ENCODE measurements at regions not wholly inside any gene's neighbourhood (a gene's known extent, or its start where the extent isn't known, plus 50 kb on each side); places are given as distances from the start of the nearest gene placed in this dataset.

DNA sequence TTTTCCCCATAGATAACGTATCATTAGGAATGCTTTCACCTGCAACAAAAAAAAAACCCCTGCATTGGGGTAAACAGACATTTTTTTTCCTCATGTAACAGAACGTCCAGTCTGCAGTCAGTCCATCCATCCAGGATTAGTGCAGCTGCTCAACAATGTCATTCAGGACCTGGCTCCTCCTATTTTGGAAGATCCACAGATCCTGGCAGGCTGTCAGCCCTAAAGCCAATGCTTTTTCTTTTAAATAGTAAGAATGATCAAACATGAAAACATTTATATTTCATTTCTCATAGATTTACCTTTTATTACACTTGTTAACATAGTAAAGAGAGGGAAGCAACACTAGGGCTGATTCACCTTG lies 116.5 kb upstream of the CCDC28A start:
- TF ChIP-seq, protein P1, sequence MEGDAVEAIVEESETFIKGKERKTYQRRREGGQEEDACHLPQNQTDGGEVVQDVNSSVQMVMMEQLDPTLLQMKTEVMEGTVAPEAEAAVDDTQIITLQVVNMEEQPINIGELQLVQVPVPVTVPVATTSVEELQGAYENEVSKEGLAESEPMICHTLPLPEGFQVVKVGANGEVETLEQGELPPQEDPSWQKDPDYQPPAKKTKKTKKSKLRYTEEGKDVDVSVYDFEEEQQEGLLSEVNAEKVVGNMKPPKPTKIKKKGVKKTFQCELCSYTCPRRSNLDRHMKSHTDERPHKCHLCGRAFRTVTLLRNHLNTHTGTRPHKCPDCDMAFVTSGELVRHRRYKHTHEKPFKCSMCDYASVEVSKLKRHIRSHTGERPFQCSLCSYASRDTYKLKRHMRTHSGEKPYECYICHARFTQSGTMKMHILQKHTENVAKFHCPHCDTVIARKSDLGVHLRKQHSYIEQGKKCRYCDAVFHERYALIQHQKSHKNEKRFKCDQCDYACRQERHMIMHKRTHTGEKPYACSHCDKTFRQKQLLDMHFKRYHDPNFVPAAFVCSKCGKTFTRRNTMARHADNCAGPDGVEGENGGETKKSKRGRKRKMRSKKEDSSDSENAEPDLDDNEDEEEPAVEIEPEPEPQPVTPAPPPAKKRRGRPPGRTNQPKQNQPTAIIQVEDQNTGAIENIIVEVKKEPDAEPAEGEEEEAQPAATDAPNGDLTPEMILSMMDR (conservative IDR thresholded peaks at IDR 0.05; ENCODE audit: low read length), result no peak
- no peak for TF ChIP-seq EZH2phosphoT487 (IDR thresholded peaks at IDR 0.05; ENCODE audit: borderline replicate concordance)

All from Loucy (cell line).